ENCODE measurements at regions not wholly inside any gene's neighbourhood (a gene's known extent, or its start where the extent isn't known, plus 50 kb on each side); places are given as distances from the start of the nearest gene placed in this dataset.

DNA sequence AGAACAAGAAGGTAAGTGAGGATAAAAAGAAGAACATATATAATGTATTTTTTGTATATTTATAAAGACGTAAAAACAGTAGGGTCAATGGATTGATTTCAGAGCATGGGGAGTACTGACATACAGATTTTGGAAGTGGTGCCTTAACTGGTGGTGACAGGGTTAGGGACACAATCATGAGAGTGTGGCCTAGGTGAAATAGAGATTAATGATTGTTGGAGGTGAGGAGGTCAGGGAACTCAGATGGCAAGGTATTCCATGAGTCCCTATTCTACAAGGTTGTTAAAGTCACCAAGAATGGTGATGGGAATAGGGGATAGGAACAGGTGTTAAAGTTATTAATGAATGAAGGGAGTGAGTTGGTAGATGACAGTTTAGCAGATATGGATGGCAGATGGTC is 210.8 kb downstream of the SEMA6A start:
- no peaks in the 10 kb centered on the region for H3K36me3 ChIP-seq (replicated peaks in 1 of 2; ENCODE audit: control insufficient read depth in 2 of 2, insufficient read depth in 2 of 2, low read length in 2 of 2)
- no peaks in the 10 kb centered on the region for H3K27me3 ChIP-seq (ENCODE audit: control insufficient read depth in 3 of 3, insufficient read depth in 3 of 3, low read depth in 1 of 3, low read length in 3 of 3)
- no peak for DNase-seq (ENCODE audit: low spot score)
- 100% methylated on average over 1 of the region's 1 CpG; no CpG with 5 or more reads in 1 of the 2 donors for WGBS, 2 donors (ENCODE audit: extremely low coverage in 2 of 2, insufficient read length in 2 of 2, insufficient replicate concordance in 1 of 2)
- H2BK12ac ChIP-seq (ENCODE audit: low read length) = no peak overlapping the region
- H2AK5ac ChIP-seq (ENCODE audit: low read depth, low read length) = no peak overlapping the region
- peaks cover 0 to 6% of the 10 kb centered on the region in 2 donors for H3K4me1 ChIP-seq (ENCODE audit: control insufficient read depth in 2 of 2, insufficient read depth in 1 of 2, low read depth in 1 of 2, low read length in 2 of 2)
- no peak overlapping the region for H2BK15ac ChIP-seq (ENCODE audit: low read length)
- H3K27ac ChIP-seq (replicated peaks; ENCODE audit: low read length) = no peak overlapping the region
- H2AFZ ChIP-seq (ENCODE audit: low read length) = no peak overlapping the region
- no peak overlapping the region for H3K4me2 ChIP-seq (ENCODE audit: insufficient read depth, low read length, poor library complexity, severe bottlenecking)
- no peak overlapping the region for H2BK120ac ChIP-seq (ENCODE audit: low read depth, low read length)
- H2BK5ac ChIP-seq (ENCODE audit: low read length) = no peak overlapping the region
- no peak overlapping the region for H4K8ac ChIP-seq (ENCODE audit: low read depth, low read length)
- H3K23ac ChIP-seq (ENCODE audit: low read depth, low read length, poor library complexity) = no peak overlapping the region
- H3K18ac ChIP-seq (ENCODE audit: low read length) = no peak overlapping the region
- no peak overlapping the region for H3K9ac ChIP-seq (ENCODE audit: low read depth, low read length, poor library complexity)
- H3K79me1 ChIP-seq (ENCODE audit: low read depth, low read length) = no peaks in the 10 kb centered on the region
- H3K14ac ChIP-seq (ENCODE audit: low read length) = no peak overlapping the region
- H3K4me3 ChIP-seq (ENCODE audit: low read length in 2 of 2) = no peak overlapping the region
- H3K9me3 ChIP-seq (replicated peaks in 1 of 2; ENCODE audit: control insufficient read depth in 2 of 2, insufficient read depth in 1 of 2, low read depth in 1 of 2, low read length in 2 of 2) = no peaks in the 10 kb centered on the region
- no peak overlapping the region for H3K4ac ChIP-seq (ENCODE audit: low read length)
- H4K91ac ChIP-seq (ENCODE audit: low read depth, low read length, poor library complexity) = no peak overlapping the region

DNA sequence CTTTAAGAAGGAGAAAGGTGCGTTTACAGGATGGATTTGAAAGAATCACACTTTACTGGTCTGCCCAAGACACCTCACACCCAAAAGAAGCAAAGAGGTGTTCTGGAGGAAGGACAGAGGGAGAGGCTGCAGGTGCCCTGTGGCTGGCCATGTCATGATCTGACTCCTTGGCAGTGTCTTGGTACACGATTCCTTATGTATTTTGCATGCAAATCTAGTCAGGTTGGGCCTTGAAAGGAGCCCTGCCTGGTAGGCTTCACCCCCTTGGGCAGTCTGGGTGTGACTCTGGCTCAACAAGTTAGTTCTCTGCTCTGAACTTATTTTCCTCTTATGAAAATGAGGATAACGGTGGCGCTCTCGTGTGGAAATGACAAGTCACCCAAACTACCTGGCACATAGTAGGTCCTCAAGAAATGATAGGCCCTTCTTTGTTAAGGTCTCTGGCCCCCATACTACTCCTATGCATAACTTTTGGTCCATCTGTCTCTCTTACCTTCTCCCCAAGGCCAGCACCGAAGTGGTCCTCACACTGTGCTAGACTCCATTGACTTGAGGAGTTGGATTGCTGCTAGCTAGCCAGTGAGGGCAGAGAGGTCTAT is 212.5 kb downstream of the SEMA6A start:
- Histone ChIP-seq H3K27me3 (ENCODE audit: control insufficient read depth in 3 of 3, insufficient read depth in 3 of 3, low read depth in 1 of 3, low read length in 3 of 3) (no peaks in the 10 kb centered on the region), H2BK15ac (ENCODE audit: low read length) (no peak overlapping the region)
- WGBS, 2 donors (ENCODE audit: extremely low coverage in 2 of 2, insufficient read length in 2 of 2, insufficient replicate concordance in 1 of 2) = no CpG with 5 or more reads among the region's 6 CpGs

DNA sequence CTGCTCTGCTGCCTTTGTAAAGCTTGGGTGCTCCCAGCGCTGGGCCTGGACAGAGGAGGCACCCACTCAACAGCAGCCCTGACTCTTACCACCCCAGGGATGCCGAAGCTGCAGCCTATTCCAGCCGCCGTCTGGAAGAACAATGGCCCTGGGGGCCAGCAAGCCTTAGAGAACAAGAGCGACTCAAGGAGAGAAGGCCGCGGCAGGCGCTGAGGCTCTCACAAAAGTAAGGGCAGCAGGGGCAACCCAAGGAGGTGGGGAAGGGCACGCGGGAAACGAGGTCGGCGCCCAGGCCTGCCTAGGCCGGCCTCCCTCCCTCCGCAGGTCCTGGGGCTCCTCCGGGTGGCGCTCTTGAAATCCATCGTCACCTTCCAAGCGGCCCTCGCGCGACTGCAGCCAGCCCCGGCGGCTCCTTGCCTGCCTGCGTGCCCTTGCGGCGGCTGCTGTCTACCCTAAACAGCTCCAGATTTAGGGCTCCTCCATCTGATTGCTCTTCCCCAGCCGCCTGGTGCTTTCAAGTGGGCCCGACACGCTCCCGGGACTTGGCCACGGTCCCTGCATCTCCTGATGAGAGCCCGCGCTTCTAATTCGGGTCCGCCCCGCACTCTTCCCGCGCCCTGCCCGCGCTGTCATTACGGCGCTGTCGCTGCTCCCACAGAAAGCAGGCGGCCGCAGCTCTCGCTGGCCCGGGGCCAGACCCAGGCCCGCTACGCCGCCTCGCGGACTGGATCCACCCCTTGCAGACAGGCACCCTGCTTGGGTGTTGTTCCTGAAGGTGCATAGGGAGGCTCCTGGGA is 213.3 kb downstream of the SEMA6A start:
- Histone ChIP-seq H3K4me3 (ENCODE audit: low read length in 2 of 2) (peak overlapping the region in 1 of 2 donors; percentile 72), H3K9ac (ENCODE audit: low read depth, low read length, poor library complexity) (peak overlapping the region; percentile 36), H3K4ac (ENCODE audit: low read length) (no peak overlapping the region), H3K14ac (ENCODE audit: low read length) (no peak overlapping the region), H3K36me3 (replicated peaks in 1 of 2; ENCODE audit: control insufficient read depth in 2 of 2, insufficient read depth in 2 of 2, low read length in 2 of 2) (no peaks in the 10 kb centered on the region), H4K91ac (ENCODE audit: low read depth, low read length, poor library complexity) (no peak overlapping the region), H3K23ac (ENCODE audit: low read depth, low read length, poor library complexity) (no peak overlapping the region), H3K79me1 (ENCODE audit: low read depth, low read length) (no peaks in the 10 kb centered on the region), H3K4me2 (ENCODE audit: insufficient read depth, low read length, poor library complexity, severe bottlenecking) (peak overlapping the region; percentile 60), H3K27me3 (ENCODE audit: control insufficient read depth in 3 of 3, insufficient read depth in 3 of 3, low read depth in 1 of 3, low read length in 3 of 3) (no peaks in the 10 kb centered on the region), H4K8ac (ENCODE audit: low read depth, low read length) (no peak overlapping the region), H3K9me3 (replicated peaks in 1 of 2; ENCODE audit: control insufficient read depth in 2 of 2, insufficient read depth in 1 of 2, low read depth in 1 of 2, low read length in 2 of 2) (no peaks in the 10 kb centered on the region), H2AK5ac (ENCODE audit: low read depth, low read length) (no peak overlapping the region), H3K4me1 (ENCODE audit: control insufficient read depth in 2 of 2, insufficient read depth in 1 of 2, low read depth in 1 of 2, low read length in 2 of 2) (peaks cover 0 to 6% of the 10 kb centered on the region in 2 donors), H2BK5ac (ENCODE audit: low read length) (peak overlapping the region; percentile 27), H3K27ac (replicated peaks; ENCODE audit: low read length) (no peak overlapping the region), H2AFZ (ENCODE audit: low read length) (no peak overlapping the region), H2BK15ac (ENCODE audit: low read length) (no peak overlapping the region), H3K18ac (ENCODE audit: low read length) (peak overlapping the region; percentile 94), H2BK12ac (ENCODE audit: low read length) (peak overlapping the region; percentile 4), H2BK120ac (ENCODE audit: low read depth, low read length) (no peak overlapping the region)
- WGBS, 2 donors (ENCODE audit: extremely low coverage in 2 of 2, insufficient read length in 2 of 2, insufficient replicate concordance in 1 of 2) = no CpG with 5 or more reads among the region's 53 CpGs
- peak; percentile 58 for DNase-seq (ENCODE audit: low spot score)

More for the DNA sequence above, 212.5 kb downstream of the SEMA6A start:
- DNase-seq (ENCODE audit: low spot score) = no peak
- peaks cover 0 to 6% of the 10 kb centered on the region in 2 donors for H3K4me1 ChIP-seq (ENCODE audit: control insufficient read depth in 2 of 2, insufficient read depth in 1 of 2, low read depth in 1 of 2, low read length in 2 of 2)
- H2BK12ac ChIP-seq (ENCODE audit: low read length) = no peak overlapping the region
- no peak overlapping the region for H3K4ac ChIP-seq (ENCODE audit: low read length)
- no peaks in the 10 kb centered on the region for H3K79me1 ChIP-seq (ENCODE audit: low read depth, low read length)
- H3K18ac ChIP-seq (ENCODE audit: low read length) = no peak overlapping the region
- H3K27ac ChIP-seq (replicated peaks; ENCODE audit: low read length) = no peak overlapping the region
- H4K91ac ChIP-seq (ENCODE audit: low read depth, low read length, poor library complexity) = no peak overlapping the region
- H2AK5ac ChIP-seq (ENCODE audit: low read depth, low read length) = no peak overlapping the region
- H2BK120ac ChIP-seq (ENCODE audit: low read depth, low read length) = no peak overlapping the region
- H3K4me2 ChIP-seq (ENCODE audit: insufficient read depth, low read length, poor library complexity, severe bottlenecking) = peak overlapping the region; percentile 60
- no peak overlapping the region for H3K23ac ChIP-seq (ENCODE audit: low read depth, low read length, poor library complexity)
- no peak overlapping the region for H2AFZ ChIP-seq (ENCODE audit: low read length)
- H3K9ac ChIP-seq (ENCODE audit: low read depth, low read length, poor library complexity) = no peak overlapping the region
- no peak overlapping the region for H3K14ac ChIP-seq (ENCODE audit: low read length)
- no peaks in the 10 kb centered on the region for H3K9me3 ChIP-seq (replicated peaks in 1 of 2; ENCODE audit: control insufficient read depth in 2 of 2, insufficient read depth in 1 of 2, low read depth in 1 of 2, low read length in 2 of 2)
- no peaks in the 10 kb centered on the region for H3K36me3 ChIP-seq (replicated peaks in 1 of 2; ENCODE audit: control insufficient read depth in 2 of 2, insufficient read depth in 2 of 2, low read length in 2 of 2)
- no peak overlapping the region for H3K4me3 ChIP-seq (ENCODE audit: low read length in 2 of 2)
- H4K8ac ChIP-seq (ENCODE audit: low read depth, low read length) = no peak overlapping the region
- no peak overlapping the region for H2BK5ac ChIP-seq (ENCODE audit: low read length)
